Choroid plexus epithelial cell (primary cell): ENCODE measurements at regions not wholly inside any gene's neighbourhood (a gene's known extent, or its start where the extent isn't known, plus 50 kb on each side); places are given as distances from the start of the nearest gene placed in this dataset.

ENCODE experiments used
- DNase-seq: peaks from one replicate; pipeline ENCODE4 v3.0.0-alpha.2; 2010; ENCODE audit warnings: low read depth
- H3K4me3 ChIP-seq: 2 replicates; pipeline ENCODE4 v1.5.1; 2011; ENCODE audit warnings: low read depth, mild to moderate bottlenecking, control low read depth, low read length, moderate library complexity
- CTCF ChIP-seq: conservative IDR thresholded peaks from 2 replicates; pipeline ENCODE4 v1.5.1; 2011; ENCODE audit warnings: low read depth, mild to moderate bottlenecking, control low read depth, inconsistent platforms, low read length, moderate library complexity

GRCh38 chr4:123568936-123569335, 172.3 kb downstream of the SPRY1 start:
- no peak for DNase-seq
- TF ChIP-seq CTCF = no peak
- H3K4me3 ChIP-seq = no peak overlapping the region

- no peak overlapping the region for H3K4me3 ChIP-seq
- no peak for TF ChIP-seq CTCF
- DNase-seq = no peak
Measured at GRCh38 chr4:123569541-123569940, 172.9 kb downstream of the SPRY1 start.

- no peak for DNase-seq
- TF ChIP-seq CTCF = no peak
Measured at GRCh38 chr4:123573866-123574508, 177.4 kb downstream of the SPRY1 start.

GRCh38 chr4:123575291-123575690, 178.7 kb downstream of the SPRY1 start:
- no peak for DNase-seq
- no peak for TF ChIP-seq CTCF
- H3K4me3 ChIP-seq = no peak overlapping the region

More at GRCh38 chr4:123573866-123574508, 177.4 kb downstream of the SPRY1 start:
- H3K4me3 ChIP-seq = no peak overlapping the region

- no peak overlapping the region for H3K4me3 ChIP-seq
- TF ChIP-seq CTCF = no peak
- no peak for DNase-seq
Measured at GRCh38 chr4:123577225-123577906, 180.8 kb downstream of the SPRY1 start.

- no peak for TF ChIP-seq CTCF
- no peak overlapping the region for H3K4me3 ChIP-seq
- DNase-seq = no peak
Measured at GRCh38 chr4:123578276-123579029, 181.9 kb downstream of the SPRY1 start.
